GM18861 (cell line): ENCODE measurements at regions not wholly inside any gene's neighbourhood (a gene's known extent, or its start where the extent isn't known, plus 50 kb on each side); places are given as distances from the start of the nearest gene placed in this dataset.

Experiments
- ATAC-seq: cut with Tn5 transposase; IDR thresholded peaks from one replicate; pipeline ENCODE4 v1.9.1; 2021; ENCODE audit not compliant: unreplicated experiment

GRCh38 chr5:68554571-68555279 is 339.2 kb downstream of the PIK3R1 start:
- ATAC-seq: no peak

DNA sequence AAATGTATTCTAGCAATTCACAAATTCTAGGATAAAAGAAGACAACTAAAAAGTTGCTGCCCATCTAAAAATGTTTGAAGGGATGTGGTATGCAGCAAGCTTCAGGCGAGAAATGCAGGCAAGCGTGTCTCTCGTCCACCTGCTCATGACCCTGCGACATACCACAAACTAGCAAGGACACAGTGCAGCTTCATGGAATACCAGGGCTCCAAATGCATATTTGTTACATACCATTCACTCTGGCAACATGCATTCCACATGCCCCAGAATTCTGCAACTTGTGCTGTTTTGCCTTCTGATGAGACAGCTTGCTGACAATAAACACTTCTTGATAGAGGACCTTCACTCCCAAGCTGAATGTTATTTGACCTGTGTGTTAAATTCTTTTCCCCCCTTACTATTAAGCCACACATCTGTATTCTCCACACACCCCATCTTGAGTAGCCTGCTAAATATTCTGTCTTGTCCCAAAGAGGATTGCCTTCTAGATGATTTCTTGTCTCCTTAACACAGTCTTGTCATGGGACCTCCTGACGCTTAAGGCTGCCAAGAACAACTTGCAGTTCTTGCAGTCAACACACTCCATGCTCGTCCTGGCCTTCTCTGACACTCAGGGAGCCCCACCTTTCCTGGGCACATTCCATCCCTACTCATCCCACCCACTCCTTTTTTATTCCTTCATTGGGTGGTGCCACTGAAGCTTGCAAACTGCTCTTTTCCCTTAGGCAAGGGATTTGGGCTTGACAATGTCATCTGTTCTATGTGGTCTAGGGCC is 340.5 kb downstream of the PIK3R1 start:
- ATAC-seq: no peak

DNA sequence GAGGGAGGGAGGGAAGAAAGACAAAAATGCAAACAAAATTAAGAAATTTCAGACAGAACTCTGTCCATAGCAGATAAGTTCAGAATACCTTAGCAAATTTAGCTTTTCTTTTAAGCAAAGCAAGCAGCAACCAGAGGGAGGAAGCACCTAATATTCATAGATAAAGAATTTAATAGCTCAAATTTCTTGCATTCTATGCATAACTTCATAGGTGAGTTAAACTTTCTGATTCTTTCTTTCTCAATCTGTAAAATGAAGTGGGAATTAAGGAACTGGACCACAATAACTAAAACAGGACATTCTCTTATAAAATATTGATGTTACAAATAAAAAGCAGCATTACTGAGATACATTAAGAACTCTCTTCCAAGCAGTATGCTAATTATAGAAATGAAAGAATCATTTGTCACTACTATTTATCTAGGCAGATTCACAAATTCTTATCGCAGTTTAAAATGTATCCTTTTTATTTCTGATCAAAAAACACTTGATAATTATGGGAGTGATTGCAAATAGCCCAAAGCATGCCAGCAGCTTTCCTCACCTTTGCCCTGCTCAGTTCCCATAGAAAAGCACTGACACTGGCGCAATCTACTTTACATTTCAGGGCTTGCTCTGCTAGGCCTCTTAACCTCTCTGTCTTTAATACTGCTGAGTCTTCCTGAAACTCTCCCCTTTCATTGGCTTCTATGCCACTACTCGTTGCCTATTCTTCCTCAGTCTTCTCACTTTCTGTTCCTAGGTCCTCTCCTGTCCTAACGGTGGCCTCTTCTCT is 341.8 kb downstream of the PIK3R1 start:
- no peak for ATAC-seq

DNA sequence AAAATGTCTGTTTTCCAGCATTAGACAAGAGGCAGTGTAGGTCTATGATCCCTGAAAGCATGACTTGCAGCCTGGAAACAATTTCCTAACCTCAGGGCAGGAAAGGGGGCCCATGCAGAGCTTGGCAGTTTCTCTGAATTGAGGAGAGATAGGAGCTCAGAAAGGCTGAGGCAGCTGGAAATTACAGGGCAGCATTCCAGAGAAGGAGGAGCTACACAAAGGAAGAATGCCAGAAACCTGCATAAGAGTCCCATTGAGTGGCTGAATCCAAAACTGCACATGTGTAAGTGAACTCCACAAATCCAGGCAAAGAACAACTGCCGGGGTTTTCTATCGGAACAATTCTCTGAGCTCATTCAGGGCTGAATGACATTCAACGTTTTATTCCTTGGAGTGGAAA is 346.8 kb downstream of the PIK3R1 start:
- ATAC-seq: no peak

GRCh38 chr5:68565427-68565826 is 349.9 kb downstream of the PIK3R1 start:
- peak; percentile 83 for ATAC-seq

- ATAC-seq: no peak
These were observed 361.2 kb downstream of the PIK3R1 start for GRCh38 chr5:68576805-68577204.

DNA sequence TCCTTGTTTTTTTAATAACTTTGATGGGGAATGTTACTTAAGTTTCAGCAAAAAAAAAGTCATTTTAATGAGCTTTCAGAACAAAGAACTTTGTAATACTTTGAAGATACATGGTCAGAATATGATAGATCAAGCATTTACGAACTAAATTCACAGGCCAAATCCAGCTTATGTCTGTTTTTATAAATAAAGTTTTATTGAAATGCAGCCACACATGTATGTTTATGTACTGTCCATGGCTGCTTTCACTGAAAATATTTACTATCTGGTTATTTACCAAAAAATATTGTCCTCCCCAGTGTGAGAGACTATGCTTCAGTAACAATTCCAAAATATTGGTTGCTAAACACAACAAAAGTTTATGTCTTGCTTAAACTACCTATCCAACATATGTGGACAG is 366.7 kb downstream of the PIK3R1 start:
- ATAC-seq: no peak

- ATAC-seq: no peak
These were observed 371.6 kb downstream of the PIK3R1 start for GRCh38 chr5:68587171-68587570.

DNA sequence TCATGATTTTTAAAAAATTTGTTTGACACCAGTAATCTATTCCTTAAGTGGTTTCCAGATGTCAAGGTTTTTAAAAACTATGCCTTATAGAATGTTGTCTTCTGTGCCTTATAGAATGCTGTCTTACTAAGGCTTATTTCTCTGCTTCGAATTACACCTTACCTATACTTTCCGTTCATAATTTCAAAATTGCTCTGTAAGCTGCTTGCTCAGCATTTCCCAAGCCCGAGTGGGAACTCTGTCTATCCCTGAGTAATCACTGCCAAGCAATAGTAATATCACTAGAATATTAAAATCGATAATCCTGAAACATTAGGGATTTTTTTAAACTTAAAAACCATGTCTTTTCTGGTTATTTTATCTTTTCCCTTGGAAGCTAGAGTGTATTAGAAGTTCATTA is 376.3 kb downstream of the PIK3R1 start:
- no peak for ATAC-seq

GRCh38 chr5:68592351-68592750 is 376.8 kb downstream of the PIK3R1 start:
- no peak for ATAC-seq

DNA sequence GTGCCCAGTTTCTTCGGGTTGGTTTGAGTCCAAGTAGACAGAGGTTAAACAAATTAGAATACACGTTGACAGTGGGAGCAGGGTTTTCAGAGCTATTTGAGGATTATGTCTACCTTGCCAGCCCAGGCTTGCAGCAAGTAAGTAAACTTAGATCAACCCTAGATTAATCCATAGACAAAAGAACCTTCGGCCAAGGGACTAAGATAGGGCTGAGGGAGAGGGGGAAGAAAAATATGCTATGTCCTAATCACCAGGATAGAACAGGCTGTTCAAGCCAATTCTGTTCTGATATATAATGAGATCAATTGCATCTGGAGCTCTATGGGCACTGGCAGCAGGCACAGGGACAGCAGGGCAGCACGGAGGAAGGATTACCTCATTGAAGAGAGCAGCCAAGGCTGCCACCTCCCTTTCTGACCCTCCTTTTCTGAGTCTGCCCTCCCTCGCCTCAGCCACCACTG is 377.7 kb downstream of the PIK3R1 start:
- ATAC-seq: no peak

GRCh38 chr5:68612972-68613371 is 397.4 kb downstream of the PIK3R1 start:
- no peak for ATAC-seq

GRCh38 chr5:68618501-68618900 is 402.9 kb downstream of the PIK3R1 start:
- ATAC-seq: no peak

- ATAC-seq: no peak
These were observed 411.4 kb downstream of the PIK3R1 start for GRCh38 chr5:68627001-68627400.

DNA sequence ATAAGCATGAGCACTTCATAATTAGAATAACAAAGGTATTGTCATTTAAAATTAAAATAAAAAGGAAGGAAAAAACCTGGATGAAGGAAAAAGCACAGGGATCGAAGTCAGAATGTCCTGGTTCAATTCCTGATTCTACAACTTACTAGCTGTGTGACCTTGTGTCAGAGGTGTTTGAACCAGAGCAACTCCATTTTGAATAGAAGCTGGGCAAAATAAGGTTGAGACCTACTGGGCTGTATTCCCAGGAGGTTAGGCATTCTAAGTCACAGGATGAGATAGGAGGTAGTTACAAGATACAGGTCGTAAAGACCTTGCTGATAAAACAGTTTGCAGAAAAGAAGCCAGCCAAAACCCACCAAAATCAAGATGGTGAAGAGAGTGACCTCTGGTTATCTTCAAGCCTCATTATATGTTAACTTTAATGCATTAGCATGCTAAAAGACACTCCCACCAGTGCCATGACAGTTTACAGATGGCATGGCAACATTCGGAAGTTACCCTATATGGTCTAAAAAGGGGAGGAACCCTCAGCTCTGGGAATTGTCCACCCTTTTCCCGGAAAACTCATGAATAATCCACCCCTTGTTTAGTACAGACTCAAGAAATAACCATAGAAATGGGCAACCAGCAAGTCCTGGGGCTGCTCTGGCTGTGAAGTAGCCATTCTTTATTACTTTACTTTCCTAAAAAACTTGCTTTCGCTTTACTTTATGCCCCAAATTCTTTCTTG is 412.7 kb downstream of the PIK3R1 start:
- ATAC-seq: no peak

- ATAC-seq: no peak
These were observed 414.8 kb downstream of the PIK3R1 start for GRCh38 chr5:68630354-68630753.

DNA sequence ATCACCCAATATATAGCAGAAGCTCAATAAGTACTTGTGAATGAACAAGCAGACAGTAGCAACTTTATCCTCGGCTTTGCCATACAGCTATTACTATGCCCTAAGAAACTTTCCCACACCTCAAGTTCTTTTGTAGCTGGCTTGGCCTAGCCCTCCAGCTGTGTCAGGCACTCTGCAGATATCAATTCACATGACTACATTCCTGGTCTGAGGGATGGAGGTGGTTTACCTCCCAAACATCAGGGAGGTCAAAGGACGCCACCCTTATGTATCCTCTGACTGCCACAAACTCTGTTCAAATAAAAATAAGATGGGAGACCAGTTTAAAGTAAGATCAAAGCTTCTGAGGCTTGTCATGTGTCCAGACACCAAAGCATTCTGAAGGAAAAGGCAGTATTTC is 416.3 kb downstream of the PIK3R1 start:
- ATAC-seq: no peak

GRCh38 chr5:68641211-68641610 is 425.7 kb downstream of the PIK3R1 start:
- peak; percentile 29 for ATAC-seq

DNA sequence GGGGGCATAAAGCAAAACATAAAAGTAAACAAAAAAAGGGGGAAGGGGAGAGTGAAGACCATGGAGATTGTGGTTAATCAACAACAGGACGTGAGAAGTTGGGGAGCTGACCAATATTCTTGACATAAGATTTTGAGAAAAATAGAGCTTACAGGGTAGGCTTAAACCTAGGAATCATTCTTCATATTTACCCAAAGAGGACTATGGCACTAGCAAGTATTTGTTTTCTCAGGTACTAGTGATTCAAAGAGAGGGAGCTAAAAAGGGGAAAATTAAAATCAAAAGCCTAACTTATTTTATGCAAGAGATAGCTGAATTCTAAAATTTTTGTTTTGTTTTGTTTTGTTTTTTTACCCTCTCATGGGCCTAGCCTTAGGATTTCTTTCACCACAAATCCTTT is 427.5 kb downstream of the PIK3R1 start:
- no peak for ATAC-seq

- peak; percentile 98 for ATAC-seq
These were observed 429.4 kb downstream of the PIK3R1 start for GRCh38 chr5:68644971-68645370.

GRCh38 chr5:68646144-68646543 is 430.6 kb downstream of the PIK3R1 start:
- ATAC-seq: no peak
